Spleen (tissue), 11 donors: ENCODE measurements at regions not wholly inside any gene's neighbourhood (a gene's known extent, or its start where the extent isn't known, plus 50 kb on each side); places are given as distances from the start of the nearest gene placed in this dataset.

Experiments
- DNase-seq: peaks from one replicate; pipeline ENCODE4 v3.0.0-alpha.2; 2020
- H3K27ac ChIP-seq, 8 donors: fragments of 200-600 bp; sonication (generic) in 7 of 8; 1 replicate in 4 of 8; 2 replicates in 4 of 8; pipeline versions ENCODE4 v1.5.0 to v1.8.0; 2016 to 2021; ENCODE audit warnings: inconsistent platforms in 4 of 8, mild to moderate bottlenecking in 4 of 8, moderate library complexity in 1 of 8
- H3K27me3 ChIP-seq, 7 donors: fragments of 200-600 bp; sonication (generic) in 6 of 7; replicated peaks in 1 of 7; 1 replicate in 4 of 7; 2 replicates in 3 of 7; pipeline versions ENCODE4 v1.5.0 to v1.8.0; 2016 to 2021; ENCODE audit warnings: inconsistent platforms in 3 of 7, mild to moderate bottlenecking in 1 of 7
- H3K36me3 ChIP-seq, 6 donors: fragments of 200-600 bp; sonication (generic) in 5 of 6; 1 replicate in 4 of 6; 2 replicates in 2 of 6; pipeline versions ENCODE4 v1.5.0 to v1.8.0; 2016 to 2021; ENCODE audit warnings: inconsistent platforms in 2 of 6
- H3K4me1 ChIP-seq, 6 donors: fragments of 200-600 bp; sonication (generic) in 5 of 6; 1 replicate in 3 of 6; 2 replicates in 3 of 6; pipeline versions ENCODE4 v1.5.0 to v1.8.0; 2016 to 2021; ENCODE audit warnings: inconsistent platforms in 3 of 6
- H3K4me3 ChIP-seq, 8 donors: fragments of 200-600 bp; sonication (generic) in 7 of 8; 1 replicate in 4 of 8; 2 replicates in 4 of 8; pipeline versions ENCODE4 v1.5.0 to v1.8.0; 2016 to 2021; ENCODE audit warnings: inconsistent platforms in 4 of 8, mild to moderate bottlenecking in 4 of 8, moderate library complexity in 2 of 8
- H3K9me3 ChIP-seq, 8 donors: fragments of 200-600 bp; sonication (generic) in 7 of 8; 1 replicate in 4 of 8; 2 replicates in 4 of 8; pipeline versions ENCODE4 v1.5.0 to v1.8.0; 2016 to 2021; ENCODE audit warnings: inconsistent platforms in 4 of 8
- CTCF ChIP-seq, 11 experiments: fragments of 200-600 bp in 7 of 11; fragments of 450-650 bp in 4 of 11; sonication (generic) in 4 of 11; IDR thresholded peaks in 8 of 11; conservative IDR thresholded peaks in 3 of 11; 1 replicate in 7 of 11; 2 replicates in 4 of 11; pipeline versions ENCODE4 v1.4.0 to v1.8.0; 2016 to 2021; ENCODE audit warnings: antibody characterized with exemption in 11 of 11, inconsistent platforms in 4 of 11, mild to moderate bottlenecking in 1 of 11
- POLR2A ChIP-seq, 3 donors: fragments of 450-650 bp; IDR thresholded peaks; one replicate each; pipeline ENCODE4 v1.5.1; 2017; ENCODE audit warnings: antibody characterized with exemption in 3 of 3, mild to moderate bottlenecking in 1 of 3
- POLR2AphosphoS5 ChIP-seq, 3 donors: sonication (generic); formaldehyde crosslinking; IDR thresholded peaks; one replicate each; pipeline ENCODE4 v1.5.1; 2017; ENCODE audit warnings: antibody characterized with exemption in 3 of 3
- WGBS, 5 donors: extraction: QIAGEN DNeasy Blood & Tissue Kit in 3 of 5; methylation state at CpG; one replicate each; pipeline versions ENCODE4 v1.1.5 to v1.1.7; 2013 to 2018; 5-methylcytosine and 5-hydroxymethylcytosine counted together
- intact Hi-C: fragments of 100-400 bp; cut with DNase I; formaldehyde crosslinking; loops from one replicate; pipeline ENCODE4 v1.15.0; 2023; ENCODE audit warnings: low total_unique reads
- donor health status: healthy with polysubstance abuse.
- donor health status: DM: no; HTN: no; CAD: no; lungs with moderate emphysema.
- donor health status: DM: no; HTN: no; CAD: no.
- donor health status: Bipolar disorder and iron deficiency.
- donor health status: healthy.
- donor health status: DM: no; HTN: no; CAD: no.
- donor health status: DM: yes; HTN: yes; CAD: no.

GRCh38 chr7:18293759-18294158, 201.8 kb upstream of the HDAC9 start:
- no peaks in the 10 kb centered on the region for H3K9me3 ChIP-seq
- intact Hi-C loops = no loop called here
- no peaks in the 10 kb centered on the region for H3K36me3 ChIP-seq
- H3K27ac ChIP-seq = peak overlapping the region in 2 of 8 donors; percentile 65 to 81
- no peak for DNase-seq
- no peak overlapping the region for H3K4me3 ChIP-seq
- no peaks in the 10 kb centered on the region for H3K27me3 ChIP-seq
- WGBS, 5 donors = 92 to 97% (median 94%) methylated on average over 2 of the region's 2 CpGs
- peaks cover 4 to 85% (median 63%) of the 10 kb centered on the region in 6 donors for H3K4me1 ChIP-seq
- TF ChIP-seq CTCF (IDR thresholded peaks at IDR 0.05 in 8 of 11, conservative IDR thresholded peaks at IDR 0.05 in 3 of 11) (no peak), POLR2A (IDR thresholded peaks at IDR 0.05) (no peak), POLR2AphosphoS5 (IDR thresholded peaks at IDR 0.05) (no peak)

- no peak for TF ChIP-seq CTCF (IDR thresholded peaks at IDR 0.05 in 8 of 11, conservative IDR thresholded peaks at IDR 0.05 in 3 of 11)
- no peak for TF ChIP-seq POLR2AphosphoS5 (IDR thresholded peaks at IDR 0.05)
- no peak for TF ChIP-seq POLR2A (IDR thresholded peaks at IDR 0.05)
- intact Hi-C loops = no loop called here
- no peaks in the 10 kb centered on the region for H3K36me3 ChIP-seq
- WGBS, 5 donors = 55 to 68% (median 67%) methylated on average over 4 of the region's 4 CpGs
- H3K27me3 ChIP-seq = no peaks in the 10 kb centered on the region
- no peaks in the 10 kb centered on the region for H3K9me3 ChIP-seq
- H3K4me3 ChIP-seq = no peak overlapping the region
- peak overlapping the region in 2 of 8 donors; percentile 34 to 65 for H3K27ac ChIP-seq
- peaks cover 2 to 81% (median 59%) of the 10 kb centered on the region in 6 donors for H3K4me1 ChIP-seq
- no peak for DNase-seq
Measured at GRCh38 chr7:18294411-18294810, 201.1 kb upstream of the HDAC9 start.

GRCh38 chr7:18295781-18296423, 199.6 kb upstream of the HDAC9 start:
- Histone ChIP-seq H3K9me3 (no peaks in the 10 kb centered on the region), H3K4me1 (peaks cover 0 to 72% (median 46%) of the 10 kb centered on the region in 6 donors), H3K4me3 (peak overlapping the region in 1 of 8 donors; percentile 12), H3K27ac (peak overlapping the region in 2 of 8 donors; percentile 9 to 39), H3K27me3 (no peaks in the 10 kb centered on the region), H3K36me3 (no peaks in the 10 kb centered on the region)
- intact Hi-C loops = no loop called here
- TF ChIP-seq POLR2AphosphoS5 (IDR thresholded peaks at IDR 0.05) = no peak
- TF ChIP-seq CTCF (IDR thresholded peaks at IDR 0.05 in 8 of 11, conservative IDR thresholded peaks at IDR 0.05 in 3 of 11) = no peak
- no peak for TF ChIP-seq POLR2A (IDR thresholded peaks at IDR 0.05)
- DNase-seq = no peak
- 37 to 56% (median 44%) methylated on average over 3 of the region's 3 CpGs for WGBS, 5 donors

GRCh38 chr7:18302097-18302496, 193.5 kb upstream of the HDAC9 start:
- H3K27me3 ChIP-seq = no peaks in the 10 kb centered on the region
- H3K27ac ChIP-seq = no peak overlapping the region
- intact Hi-C loops = no loop called here
- no peak overlapping the region for H3K4me3 ChIP-seq
- H3K36me3 ChIP-seq = no peaks in the 10 kb centered on the region
- H3K4me1 ChIP-seq = peaks cover 0 to 47% (median 0%) of the 10 kb centered on the region in 6 donors
- TF ChIP-seq POLR2A (IDR thresholded peaks at IDR 0.05) (no peak), POLR2AphosphoS5 (IDR thresholded peaks at IDR 0.05) (no peak), CTCF (IDR thresholded peaks at IDR 0.05 in 8 of 11, conservative IDR thresholded peaks at IDR 0.05 in 3 of 11) (no peak)
- H3K9me3 ChIP-seq = no peaks in the 10 kb centered on the region
- DNase-seq = no peak
- WGBS, 5 donors = 71 to 89% (median 75%) methylated on average over 2 of the region's 2 CpGs
